IPS-18a (cell line): ENCODE measurements at regions not wholly inside any gene's neighbourhood (a gene's known extent, or its start where the extent isn't known, plus 50 kb on each side); places are given as distances from the start of the nearest gene placed in this dataset.
"Not testable (repeated sequence)": the region's sequence is repeated elsewhere in the genome, so short reads cannot be mapped to it uniquely, and the experiment has no call there.

Experiments
- H3K27ac ChIP-seq: one replicate; pipeline ENCODE4 v1.5.1; 2013; ENCODE audit warnings: low read length
- H3K27me3 ChIP-seq: one replicate; pipeline ENCODE4 v1.6.1; 2013; ENCODE audit warnings: mild to moderate bottlenecking, low read length; ENCODE audit not compliant: control insufficient read depth, insufficient read depth
- H3K36me3 ChIP-seq: one replicate; pipeline ENCODE4 v1.6.1; 2013; ENCODE audit warnings: low read depth, low read length; ENCODE audit not compliant: control insufficient read depth
- H3K4me1 ChIP-seq: one replicate; pipeline ENCODE4 v1.6.1; 2013; ENCODE audit warnings: low read depth, low read length; ENCODE audit not compliant: control insufficient read depth
- H3K4me3 ChIP-seq: one replicate; pipeline ENCODE4 v1.5.1; 2013; ENCODE audit warnings: low read length
- H3K9ac ChIP-seq: one replicate; pipeline ENCODE4 v1.6.1; 2013; ENCODE audit warnings: mild to moderate bottlenecking, low read length, moderate library complexity
- H3K9me3 ChIP-seq: one replicate; pipeline ENCODE4 v1.6.1; 2013; ENCODE audit warnings: low read depth, low read length; ENCODE audit not compliant: control insufficient read depth

GRCh38 chr5:19048726-19049125 lies 939.3 kb downstream of the CDH18 start:
- Histone ChIP-seq H3K9me3 (no peaks in the 10 kb centered on the region), H3K27ac (no peak overlapping the region), H3K4me3 (no peak overlapping the region), H3K9ac (no peak overlapping the region), H3K27me3 (no peaks in the 10 kb centered on the region), H3K4me1 (peaks cover 10% of the 10 kb centered on the region), H3K36me3 (no peaks in the 10 kb centered on the region)

- Histone ChIP-seq H3K9me3 (no peaks in the 10 kb centered on the region), H3K27me3 (no peaks in the 10 kb centered on the region), H3K27ac (no peak overlapping the region), H3K36me3 (no peaks in the 10 kb centered on the region), H3K4me3 (no peak overlapping the region), H3K9ac (no peak overlapping the region), H3K4me1 (no peaks in the 10 kb centered on the region)
These were observed 929.8 kb downstream of the CDH18 start for GRCh38 chr5:19058216-19058615.

- Histone ChIP-seq H3K36me3 (no peaks in the 10 kb centered on the region), H3K27me3 (no peaks in the 10 kb centered on the region), H3K4me3 (no peak overlapping the region), H3K9me3 (no peaks in the 10 kb centered on the region), H3K27ac (no peak overlapping the region), H3K9ac (no peak overlapping the region), H3K4me1 (no peaks in the 10 kb centered on the region)
These were observed 923.9 kb downstream of the CDH18 start for GRCh38 chr5:19064094-19064493.

- Histone ChIP-seq H3K4me1 (no peaks in the 10 kb centered on the region), H3K4me3 (no peak overlapping the region), H3K9ac (no peak overlapping the region), H3K27me3 (no peaks in the 10 kb centered on the region), H3K36me3 (no peaks in the 10 kb centered on the region), H3K9me3 (no peaks in the 10 kb centered on the region), H3K27ac (no peak overlapping the region)
These were observed 920.3 kb downstream of the CDH18 start for GRCh38 chr5:19067741-19068140.

GRCh38 chr5:19098434-19098833 lies 889.6 kb downstream of the CDH18 start:
- H3K27ac ChIP-seq: no peak overlapping the region
- H3K9me3 ChIP-seq: no peaks in the 10 kb centered on the region

GRCh38 chr5:19099195-19099594 lies 888.8 kb downstream of the CDH18 start:
- Histone ChIP-seq H3K9me3 (no peaks in the 10 kb centered on the region), H3K27me3 (no peaks in the 10 kb centered on the region), H3K4me1 (no peaks in the 10 kb centered on the region), H3K9ac (no peak overlapping the region), H3K4me3 (no peak overlapping the region), H3K36me3 (no peaks in the 10 kb centered on the region), H3K27ac (no peak overlapping the region)

More at GRCh38 chr5:19098434-19098833, 889.6 kb downstream of the CDH18 start:
- no peaks in the 10 kb centered on the region for H3K36me3 ChIP-seq
- H3K27me3 ChIP-seq: no peaks in the 10 kb centered on the region
- no peak overlapping the region for H3K9ac ChIP-seq
- H3K4me3 ChIP-seq: no peak overlapping the region
- H3K4me1 ChIP-seq: no peaks in the 10 kb centered on the region

- H3K4me3 ChIP-seq: no peak overlapping the region
- no peaks in the 10 kb centered on the region for H3K36me3 ChIP-seq
- H3K9me3 ChIP-seq: no peaks in the 10 kb centered on the region
- H3K4me1 ChIP-seq: no peaks in the 10 kb centered on the region
- no peak overlapping the region for H3K27ac ChIP-seq
- no peaks in the 10 kb centered on the region for H3K27me3 ChIP-seq
- H3K9ac ChIP-seq: no peak overlapping the region
These were observed 883.1 kb downstream of the CDH18 start for GRCh38 chr5:19104948-19105347.

- H3K27me3 ChIP-seq: no peaks in the 10 kb centered on the region
- H3K4me1 ChIP-seq: no peaks in the 10 kb centered on the region
- H3K27ac ChIP-seq: no peak overlapping the region
- H3K9ac ChIP-seq: no peak overlapping the region
- no peaks in the 10 kb centered on the region for H3K9me3 ChIP-seq
- H3K4me3 ChIP-seq: no peak overlapping the region
- no peaks in the 10 kb centered on the region for H3K36me3 ChIP-seq
These were observed 865.1 kb downstream of the CDH18 start for GRCh38 chr5:19122923-19123322.

- H3K36me3 ChIP-seq: no peaks in the 10 kb centered on the region
- H3K9ac ChIP-seq: no peak overlapping the region
- no peaks in the 10 kb centered on the region for H3K27me3 ChIP-seq
- no peak overlapping the region for H3K27ac ChIP-seq
- H3K4me3 ChIP-seq: no peak overlapping the region
- no peaks in the 10 kb centered on the region for H3K4me1 ChIP-seq
- H3K9me3 ChIP-seq: no peaks in the 10 kb centered on the region
These were observed 861.9 kb downstream of the CDH18 start for GRCh38 chr5:19125956-19126713.

GRCh38 chr5:19140276-19140675 lies 847.7 kb downstream of the CDH18 start:
- Histone ChIP-seq H3K9ac (no peak overlapping the region), H3K9me3 (no peaks in the 10 kb centered on the region), H3K4me1 (no peaks in the 10 kb centered on the region), H3K27me3 (no peaks in the 10 kb centered on the region), H3K36me3 (no peaks in the 10 kb centered on the region), H3K27ac (no peak overlapping the region), H3K4me3 (no peak overlapping the region)

- H3K27me3 ChIP-seq, H3K4me1 ChIP-seq, H3K9ac ChIP-seq, H3K27ac ChIP-seq, H3K36me3 ChIP-seq, H3K4me3 ChIP-seq, H3K9me3 ChIP-seq: not testable (repeated sequence)
These were observed 846.0 kb downstream of the CDH18 start for GRCh38 chr5:19141937-19142524.
